ENCODE measurements at regions not wholly inside any gene's neighbourhood (a gene's known extent, or its start where the extent isn't known, plus 50 kb on each side); places are given as distances from the start of the nearest gene placed in this dataset.

DNA sequence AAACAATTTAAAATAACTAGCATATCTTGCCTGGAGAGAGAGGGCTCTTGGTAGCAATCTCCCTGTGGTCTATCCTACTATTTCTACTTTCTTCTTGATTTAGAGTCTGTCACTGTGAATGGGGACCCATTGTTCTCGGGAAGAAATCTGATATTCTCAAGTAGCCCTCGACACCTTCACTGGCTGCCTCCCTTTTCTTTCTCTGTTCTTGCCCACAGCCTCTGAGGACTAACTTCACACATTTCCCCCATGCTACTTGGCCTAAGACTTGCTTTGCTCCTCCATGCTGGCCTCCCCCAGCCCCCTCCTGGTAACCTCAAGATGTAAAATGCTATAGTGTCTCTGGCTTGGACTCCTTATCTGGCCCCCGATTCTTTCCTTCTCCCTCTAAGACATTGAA is 58.8 kb upstream of the NT5C1B start:
- no peaks in the 10 kb centered on the region for H3K9me3 ChIP-seq (ENCODE audit: control insufficient read depth, low read length)
- H3K4me1 ChIP-seq: no peaks in the 10 kb centered on the region
- H3K9ac ChIP-seq: no peak overlapping the region
- TF ChIP-seq CTCF (IDR thresholded peaks at IDR 0.05): no peak
- H3K4me3 ChIP-seq (ENCODE audit: low read depth, low read length): no peak overlapping the region
- H3K79me2 ChIP-seq: no peaks in the 10 kb centered on the region
- H3K36me3 ChIP-seq (ENCODE audit: control insufficient read depth, insufficient read depth, low read length): no peaks in the 10 kb centered on the region
- H3K4me2 ChIP-seq (ENCODE audit: low read length): no peak overlapping the region
- no peak overlapping the region for H3K27ac ChIP-seq
- H2AFZ ChIP-seq: no peak overlapping the region
- no peaks in the 10 kb centered on the region for H3K27me3 ChIP-seq (ENCODE audit: control insufficient read depth, insufficient read depth, low read length)

DNA sequence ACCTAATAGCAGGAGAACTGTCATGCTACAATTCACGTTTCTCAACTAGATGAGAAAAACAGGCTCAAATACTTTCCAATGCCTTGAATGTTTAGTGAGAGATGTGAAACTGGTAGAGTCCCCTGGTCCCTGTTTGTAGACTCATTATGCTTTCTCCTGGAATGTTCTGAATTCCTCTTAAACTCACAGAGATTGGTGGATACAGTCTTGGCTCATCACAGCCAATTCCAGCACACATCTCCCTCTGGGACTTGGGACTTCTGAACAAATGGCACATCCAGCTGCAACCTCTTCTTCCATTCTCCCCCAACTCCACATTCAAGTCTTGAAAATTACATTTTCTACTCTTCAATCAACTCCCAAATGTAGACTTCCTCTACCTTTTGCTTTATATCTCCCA is 58.4 kb upstream of the NT5C1B start:
- H3K4me1 ChIP-seq: no peaks in the 10 kb centered on the region
- no peaks in the 10 kb centered on the region for H3K27me3 ChIP-seq (ENCODE audit: control insufficient read depth, insufficient read depth, low read length)
- no peaks in the 10 kb centered on the region for H3K36me3 ChIP-seq (ENCODE audit: control insufficient read depth, insufficient read depth, low read length)
- no peak overlapping the region for H3K9ac ChIP-seq
- H3K4me2 ChIP-seq (ENCODE audit: low read length): no peak overlapping the region
- no peak overlapping the region for H2AFZ ChIP-seq
- no peaks in the 10 kb centered on the region for H3K9me3 ChIP-seq (ENCODE audit: control insufficient read depth, low read length)
- no peak for TF ChIP-seq CTCF (IDR thresholded peaks at IDR 0.05)
- no peaks in the 10 kb centered on the region for H3K79me2 ChIP-seq
- H3K4me3 ChIP-seq (ENCODE audit: low read depth, low read length): no peak overlapping the region
- no peak overlapping the region for H3K27ac ChIP-seq

DNA sequence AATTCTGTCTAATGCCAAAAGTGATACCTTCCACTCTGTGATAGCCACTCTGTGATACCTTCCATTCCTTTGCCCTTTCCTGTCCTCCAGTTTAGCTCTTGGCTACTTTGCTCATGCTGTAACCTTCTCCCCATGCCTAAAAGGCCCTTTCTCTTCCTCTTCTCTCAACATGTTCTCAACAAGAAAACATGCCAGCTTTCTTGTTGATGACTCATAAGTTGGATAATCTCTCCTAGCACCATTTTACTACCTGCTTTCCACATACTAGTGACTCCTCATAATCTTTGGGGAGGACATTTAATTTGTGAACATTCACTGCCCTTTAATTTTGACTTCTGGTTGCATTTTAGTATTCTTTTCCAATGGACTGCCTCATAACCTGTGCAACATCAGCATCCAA is 55.9 kb upstream of the NT5C1B start:
- TF ChIP-seq CTCF (IDR thresholded peaks at IDR 0.05): no peak
- no peaks in the 10 kb centered on the region for H3K27me3 ChIP-seq (ENCODE audit: control insufficient read depth, insufficient read depth, low read length)
- H2AFZ ChIP-seq: no peak overlapping the region
- H3K79me2 ChIP-seq: no peaks in the 10 kb centered on the region
- H3K4me3 ChIP-seq (ENCODE audit: low read depth, low read length): no peak overlapping the region
- no peak overlapping the region for H3K9ac ChIP-seq
- H3K27ac ChIP-seq: no peak overlapping the region
- H3K36me3 ChIP-seq (ENCODE audit: control insufficient read depth, insufficient read depth, low read length): no peaks in the 10 kb centered on the region
- H3K4me2 ChIP-seq (ENCODE audit: low read length): no peak overlapping the region
- no peaks in the 10 kb centered on the region for H3K4me1 ChIP-seq
- no peaks in the 10 kb centered on the region for H3K9me3 ChIP-seq (ENCODE audit: control insufficient read depth, low read length)

- no peak overlapping the region for H3K4me3 ChIP-seq (ENCODE audit: low read depth, low read length)
- no peak overlapping the region for H3K27ac ChIP-seq
- H3K9me3 ChIP-seq (ENCODE audit: control insufficient read depth, low read length): no peaks in the 10 kb centered on the region
- no peak overlapping the region for H2AFZ ChIP-seq
- H3K4me1 ChIP-seq: no peaks in the 10 kb centered on the region
- no peaks in the 10 kb centered on the region for H3K36me3 ChIP-seq (ENCODE audit: control insufficient read depth, insufficient read depth, low read length)
- no peak overlapping the region for H3K9ac ChIP-seq
- H3K27me3 ChIP-seq (ENCODE audit: control insufficient read depth, insufficient read depth, low read length): no peaks in the 10 kb centered on the region
- no peak for TF ChIP-seq CTCF (IDR thresholded peaks at IDR 0.05)
- H3K4me2 ChIP-seq (ENCODE audit: low read length): no peak overlapping the region
- no peaks in the 10 kb centered on the region for H3K79me2 ChIP-seq
Measured at GRCh38 chr2:18644115-18644462, 54.7 kb upstream of the NT5C1B start.

- H3K27ac ChIP-seq: no peak overlapping the region
- H3K36me3 ChIP-seq (ENCODE audit: control insufficient read depth, insufficient read depth, low read length): no peaks in the 10 kb centered on the region
- H3K9me3 ChIP-seq (ENCODE audit: control insufficient read depth, low read length): no peaks in the 10 kb centered on the region
- H3K27me3 ChIP-seq (ENCODE audit: control insufficient read depth, insufficient read depth, low read length): no peaks in the 10 kb centered on the region
- H3K4me1 ChIP-seq: no peaks in the 10 kb centered on the region
- H2AFZ ChIP-seq: no peak overlapping the region
- no peaks in the 10 kb centered on the region for H3K79me2 ChIP-seq
- no peak overlapping the region for H3K9ac ChIP-seq
- H3K4me3 ChIP-seq (ENCODE audit: low read depth, low read length): no peak overlapping the region
- H3K4me2 ChIP-seq (ENCODE audit: low read length): no peak overlapping the region
- TF ChIP-seq CTCF (IDR thresholded peaks at IDR 0.05): no peak
Measured at GRCh38 chr2:18643326-18644114, 54.2 kb upstream of the NT5C1B start.

All from parathyroid adenoma (tissue), 2 donors.